Stimulated activated CD4-positive, alpha-beta T cell treated with anti-CD3 and anti-CD28 coated beads, Interleukin-2, amount 100 ng/mL, for 24 hours (primary cell): ENCODE measurements at regions not wholly inside any gene's neighbourhood (a gene's known extent, or its start where the extent isn't known, plus 50 kb on each side); places are given as distances from the start of the nearest gene placed in this dataset.

Experiments
- DNase-seq, 2 donors: peaks; one replicate each; pipeline ENCODE4 v3.0.0-alpha.2; 2020

DNA sequence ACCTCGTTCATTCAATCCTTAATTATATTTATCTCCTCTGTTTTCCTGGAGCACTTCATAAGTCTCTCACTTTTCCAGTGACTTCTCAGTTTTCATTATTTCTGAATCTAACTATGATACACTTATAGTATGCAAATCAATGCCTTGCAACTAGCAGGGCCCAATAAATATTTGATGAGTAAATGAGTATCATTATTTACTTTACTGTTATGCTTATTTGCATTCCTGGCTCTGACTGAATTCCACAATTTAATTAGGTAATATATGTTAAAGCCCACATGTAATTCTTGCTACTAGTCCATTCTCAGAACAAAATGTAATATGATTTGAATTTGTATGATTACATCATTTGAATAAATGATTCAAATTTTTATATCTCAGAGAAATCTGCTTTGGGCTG, 1595.1 kb upstream of the MIR17HG start:
- DNase-seq, result no peak

DNA sequence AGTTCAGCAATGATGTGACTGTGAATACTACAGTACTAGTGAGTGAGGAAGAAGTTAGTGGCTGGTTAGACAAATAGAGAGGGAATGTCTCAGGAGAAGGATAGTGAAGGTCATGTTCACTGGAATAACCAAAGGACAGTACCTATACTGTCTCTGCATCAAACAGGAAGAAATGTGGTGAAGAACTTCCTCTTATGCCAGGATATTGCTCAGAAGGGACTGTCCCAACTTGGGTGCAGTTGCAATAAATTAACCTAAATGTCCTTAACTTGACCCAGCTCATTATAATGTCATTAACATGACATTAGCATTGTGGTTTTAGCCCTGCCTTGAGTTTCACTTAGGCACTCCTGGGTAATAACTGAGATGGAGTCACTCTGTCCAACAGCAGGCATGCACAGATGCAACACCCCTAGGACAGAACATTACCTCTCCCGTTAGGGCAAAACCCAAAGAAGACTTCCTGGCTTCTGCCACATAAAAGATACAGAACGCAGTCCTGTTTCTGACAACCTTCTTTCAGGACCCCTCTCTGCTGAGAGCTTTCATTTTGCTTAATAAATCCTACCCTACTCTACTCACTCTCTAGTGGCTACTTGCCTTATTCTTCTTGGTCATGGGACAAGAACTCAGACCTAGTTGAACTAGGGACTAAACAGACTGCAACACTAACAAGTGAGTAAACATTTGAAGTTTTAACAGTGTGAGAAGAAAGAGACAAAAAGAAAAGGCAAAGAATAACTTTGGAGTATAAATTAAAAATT, 1591.6 kb upstream of the MIR17HG start:
- DNase-seq, result no peak

DNA sequence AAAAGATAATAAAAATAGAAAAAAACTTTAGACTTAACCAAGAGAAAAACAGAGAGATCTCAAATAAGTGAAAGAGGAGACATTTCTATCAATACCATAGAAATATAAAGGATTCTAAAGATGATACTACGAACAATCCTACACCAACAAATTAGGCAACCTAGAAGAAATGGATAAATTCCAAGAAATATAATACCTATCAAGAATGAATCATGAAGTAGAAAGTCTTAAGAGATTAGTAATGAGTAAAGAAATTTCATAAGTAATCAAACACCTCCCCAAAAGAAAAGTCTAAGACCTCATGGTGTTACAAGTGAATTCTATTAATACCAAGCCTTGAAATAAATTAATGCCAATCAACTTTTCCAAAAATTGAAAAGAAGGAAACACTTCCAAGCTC, 1584.5 kb upstream of the MIR17HG start:
- DNase-seq, result no peak

- DNase-seq, result no peak
These were observed 1564.2 kb upstream of the MIR17HG start for GRCh38 chr13:89783221-89783755.

GRCh38 chr13:89784161-89784809, 1563.2 kb upstream of the MIR17HG start:
- DNase-seq, result no peak

DNA sequence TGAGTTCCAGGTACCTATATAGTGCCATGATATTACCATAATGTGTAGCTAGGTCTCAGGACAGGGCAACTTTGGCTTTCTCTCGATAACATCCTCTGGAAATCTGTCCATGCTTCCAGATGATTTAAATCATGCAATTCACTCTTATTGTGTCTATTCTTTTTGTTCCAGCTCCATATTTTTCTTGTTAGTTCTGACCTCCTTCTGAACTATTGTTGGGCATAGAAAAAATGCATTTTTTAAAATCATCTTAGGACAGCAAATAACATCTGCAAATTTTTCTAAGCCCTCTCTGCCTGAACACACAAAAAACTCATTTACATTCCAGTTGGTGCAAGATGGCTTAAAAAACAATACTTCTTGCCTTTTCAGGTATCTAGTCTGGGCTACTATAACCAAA, 1561.0 kb upstream of the MIR17HG start:
- no peak for DNase-seq

- DNase-seq, result no peak
These were observed 1556.8 kb upstream of the MIR17HG start for GRCh38 chr13:89790696-89791095.

- DNase-seq, result no peak
These were observed 1555.4 kb upstream of the MIR17HG start for GRCh38 chr13:89791971-89792630.

- no peak for DNase-seq
These were observed 1551.3 kb upstream of the MIR17HG start for GRCh38 chr13:89796196-89796595.

GRCh38 chr13:89803839-89804238, 1543.6 kb upstream of the MIR17HG start:
- DNase-seq, result no peak

- DNase-seq, result no peak
These were observed 1540.9 kb upstream of the MIR17HG start for GRCh38 chr13:89806594-89806993.

- DNase-seq, result no peak
These were observed 1534.6 kb upstream of the MIR17HG start for GRCh38 chr13:89812856-89813255.

DNA sequence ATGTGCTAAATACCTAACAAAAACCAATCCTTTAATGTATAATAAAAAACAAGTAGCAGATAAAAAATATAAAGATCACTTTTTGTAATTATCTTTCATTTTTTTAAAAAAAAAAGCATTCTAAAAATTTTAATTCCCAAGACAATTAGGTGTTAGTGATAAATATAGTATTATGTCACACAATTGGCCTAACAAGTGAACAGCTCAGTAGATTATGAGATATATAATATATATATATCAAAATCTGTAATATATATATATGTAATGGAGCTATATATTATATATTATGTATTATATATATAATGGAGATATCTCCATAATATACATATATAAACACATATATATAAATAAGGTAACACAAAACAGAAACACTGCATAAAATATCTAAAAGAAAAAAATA, 1531.1 kb upstream of the MIR17HG start:
- DNase-seq, result no peak

DNA sequence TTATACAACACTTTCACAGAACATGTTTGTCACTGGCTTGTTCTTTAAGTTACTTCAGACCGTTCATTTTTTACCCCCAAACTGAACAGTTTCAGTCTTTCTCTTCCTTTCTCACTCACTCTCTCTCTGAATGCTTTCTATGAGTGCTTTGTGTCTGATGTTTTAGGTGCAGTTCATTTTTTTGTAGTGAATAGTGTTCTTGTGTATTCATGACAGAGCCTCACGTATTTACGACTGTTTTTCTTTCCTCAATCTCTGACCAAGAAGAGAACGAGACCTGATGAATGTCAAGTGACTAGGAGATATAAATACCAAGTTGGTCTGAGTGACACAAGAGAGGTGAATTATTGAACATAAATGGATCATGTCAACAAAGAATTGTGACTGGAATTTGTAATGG, 1525.0 kb upstream of the MIR17HG start:
- DNase-seq, result no peak

GRCh38 chr13:89827552-89827951, 1519.9 kb upstream of the MIR17HG start:
- no peak for DNase-seq

DNA sequence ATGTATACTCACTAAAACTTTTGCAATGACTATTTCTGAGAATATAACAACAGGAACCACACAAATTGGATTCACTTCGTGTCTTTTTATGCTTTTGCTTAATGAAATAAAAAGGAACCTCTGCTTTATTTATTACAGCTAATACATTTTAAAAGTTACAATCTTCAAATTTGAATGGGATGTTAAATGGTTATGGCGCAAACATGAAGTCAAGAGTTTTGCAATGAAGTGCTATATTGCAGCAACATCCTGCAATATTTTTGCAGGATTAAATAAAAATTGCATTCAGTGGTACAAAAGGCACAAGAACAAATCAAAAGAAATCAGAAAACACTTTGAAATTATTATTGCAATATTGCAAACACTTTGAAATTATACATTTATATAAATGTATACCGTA, 1519.0 kb upstream of the MIR17HG start:
- no peak for DNase-seq

- no peak for DNase-seq
These were observed 1516.3 kb upstream of the MIR17HG start for GRCh38 chr13:89831157-89831556.

DNA sequence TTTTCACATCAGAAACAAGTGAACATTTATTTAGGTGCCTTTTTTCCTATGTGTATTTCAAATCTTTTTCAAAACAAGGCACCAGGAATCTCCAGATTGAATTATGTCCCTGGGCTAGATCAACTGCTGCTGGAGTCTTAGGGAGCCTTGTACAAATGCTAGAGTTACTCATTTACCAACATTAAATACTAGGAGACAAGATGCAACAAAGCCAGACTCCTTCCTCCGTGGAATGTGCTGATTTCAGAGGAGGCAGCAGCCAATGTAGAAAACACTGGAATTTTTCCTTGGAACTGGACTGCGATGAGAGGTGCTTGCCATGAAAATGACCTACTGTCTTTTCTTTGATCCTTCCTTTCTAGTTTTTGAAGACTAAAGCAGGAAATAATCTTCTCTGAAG, 1514.7 kb upstream of the MIR17HG start:
- no peak for DNase-seq

DNA sequence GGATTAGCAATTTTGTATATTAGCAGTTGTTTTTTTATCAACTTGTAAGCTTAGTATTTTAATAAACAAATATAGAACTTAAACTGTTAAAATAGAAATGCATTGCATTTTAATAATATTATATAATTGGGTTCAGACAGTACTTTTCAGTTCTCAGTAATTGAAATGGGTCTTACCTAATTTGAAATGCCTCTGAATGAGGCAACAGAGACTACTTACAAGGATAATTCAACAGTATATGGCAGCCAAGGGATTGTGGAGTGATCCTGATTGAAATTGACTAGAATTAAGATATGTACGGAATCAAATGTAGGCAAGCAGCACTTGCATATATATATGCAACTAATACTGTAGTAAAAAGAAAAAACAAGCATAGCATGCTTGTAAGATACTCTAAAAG, 1503.9 kb upstream of the MIR17HG start:
- no peak for DNase-seq

DNA sequence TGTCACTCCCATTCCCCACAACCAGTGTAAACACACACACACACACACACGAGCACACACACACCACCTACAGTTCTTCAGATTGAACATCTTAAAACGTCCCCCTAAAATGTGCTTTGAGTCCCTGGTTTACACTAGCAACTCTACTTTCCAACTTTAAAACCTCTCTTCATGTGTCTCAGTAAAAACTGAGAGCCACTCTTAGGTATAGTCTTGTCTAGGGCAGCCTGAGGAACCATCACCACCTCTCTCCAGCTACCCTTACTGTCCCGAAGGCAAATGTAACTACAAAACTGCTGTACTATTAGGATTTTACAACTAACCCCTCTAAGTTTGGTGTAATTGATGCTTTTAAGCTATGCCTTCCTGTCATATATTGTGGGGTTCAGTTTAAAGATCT, 1501.6 kb upstream of the MIR17HG start:
- DNase-seq, result no peak

DNA sequence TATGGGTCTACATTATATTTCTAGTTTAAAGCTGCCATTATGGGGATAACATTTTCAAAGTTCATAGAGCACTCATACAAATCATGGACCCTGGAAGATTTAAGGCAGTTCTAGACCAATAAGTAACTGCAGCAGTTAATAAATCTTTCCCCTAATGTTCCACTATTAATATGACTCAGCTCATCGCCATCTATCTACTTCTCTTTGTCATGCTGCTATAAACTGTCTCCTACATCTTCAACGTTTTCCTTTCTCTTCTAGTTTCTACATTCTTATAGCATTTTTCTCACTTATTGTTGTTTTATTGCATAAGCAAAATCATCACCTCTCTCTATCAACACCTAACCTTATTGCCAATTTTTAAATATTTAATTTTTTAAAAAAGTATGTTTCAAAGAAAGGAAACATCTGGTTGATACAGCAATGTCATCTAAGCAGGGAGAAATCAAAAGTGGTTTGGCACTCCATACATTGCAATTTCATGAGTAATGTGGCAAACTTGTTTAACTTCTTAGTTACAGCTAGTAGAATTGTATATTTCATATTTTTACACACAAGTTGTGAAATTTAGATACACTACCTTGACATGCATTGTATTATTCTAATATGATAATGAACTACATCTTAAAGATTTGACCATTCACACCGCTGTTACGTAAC, 1500.4 kb upstream of the MIR17HG start:
- DNase-seq, result no peak

DNA sequence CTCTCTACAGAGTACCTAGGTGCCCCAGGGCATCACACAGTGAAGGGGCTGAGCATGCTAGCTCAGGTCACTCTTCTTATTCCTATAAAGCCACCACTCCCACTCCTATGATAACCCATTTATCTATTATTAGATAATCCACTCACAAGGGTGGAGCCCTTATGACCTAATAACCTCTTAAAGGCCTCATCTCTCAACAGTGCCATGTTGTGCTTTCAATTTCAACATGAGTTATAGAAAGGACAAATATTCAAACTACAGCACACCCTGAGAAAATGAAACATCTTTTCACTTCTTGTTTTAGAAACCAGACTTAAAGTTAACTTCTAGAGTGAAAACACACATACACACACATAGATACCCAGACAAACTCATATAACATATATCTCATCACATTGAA, 1494.9 kb upstream of the MIR17HG start:
- no peak for DNase-seq

DNA sequence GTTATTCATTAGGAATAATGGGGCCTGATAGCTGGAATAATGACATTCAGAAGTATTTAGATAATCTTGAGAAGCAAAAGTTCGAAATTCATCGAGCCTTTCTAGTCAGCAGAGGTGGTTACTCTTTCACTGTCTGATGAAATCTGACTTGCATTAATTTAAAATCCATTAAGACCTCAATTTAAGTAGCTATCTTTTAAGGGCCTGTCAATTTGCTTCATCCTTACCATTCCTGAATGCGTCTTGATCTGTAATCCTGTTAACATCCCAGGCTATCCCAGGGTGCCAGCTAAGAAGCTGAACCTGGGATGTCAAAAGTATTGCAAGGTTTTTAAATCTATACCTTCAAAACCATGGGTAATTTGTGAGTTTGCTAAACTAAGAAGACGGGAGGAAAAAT, 1491.0 kb upstream of the MIR17HG start:
- no peak for DNase-seq
